Mesodermal cell (in vitro differentiated cells): ENCODE measurements at regions not wholly inside any gene's neighbourhood (a gene's known extent, or its start where the extent isn't known, plus 50 kb on each side); places are given as distances from the start of the nearest gene placed in this dataset.
A peak's percentile ranks its signal among the peaks of the same experiment; 100 is the strongest.

Source experiments
- H3K27ac ChIP-seq: 2 replicates; pipeline ENCODE4 v1.7.0; 2013; ENCODE audit warnings: mild to moderate bottlenecking, low read depth, low read length, moderate library complexity; ENCODE audit not compliant: severe bottlenecking
- H3K36me3 ChIP-seq: 2 replicates; pipeline ENCODE4 v1.7.1; 2013; ENCODE audit warnings: mild to moderate bottlenecking, low read length, moderate library complexity; ENCODE audit not compliant: control insufficient read depth, insufficient read depth
- H3K4me1 ChIP-seq: one replicate; pipeline ENCODE4 v1.7.1; 2013; ENCODE audit warnings: mild to moderate bottlenecking, low read length; ENCODE audit not compliant: insufficient read depth, control insufficient read depth, poor library complexity, severe bottlenecking
- H3K4me3 ChIP-seq: 2 replicates; pipeline ENCODE4 v1.7.0; 2013; ENCODE audit warnings: low read length, control low read depth, mild to moderate bottlenecking; ENCODE audit not compliant: insufficient read depth, poor library complexity, severe bottlenecking; ENCODE audit errors: extremely low read depth
- H3K9me3 ChIP-seq: 2 replicates; pipeline ENCODE4 v1.7.1; 2013; ENCODE audit warnings: mild to moderate bottlenecking, low read length, moderate library complexity; ENCODE audit not compliant: control insufficient read depth
- WGBS, 2 experiments: methylation state at CpG; one replicate each; pipeline ENCODE4 v1.1.5; 2013; ENCODE audit warnings: missing lambda C conversion rate in 2 of 2; ENCODE audit not compliant: insufficient coverage in 2 of 2; 5-methylcytosine and 5-hydroxymethylcytosine counted together

- no peak overlapping the region for H3K27ac ChIP-seq
- no peaks in the 10 kb centered on the region for H3K36me3 ChIP-seq
- H3K9me3 ChIP-seq: no peaks in the 10 kb centered on the region
- WGBS, 2 experiments: 67 to 69% methylated on average over 4 of the region's 4 CpGs
- no peak overlapping the region for H3K4me3 ChIP-seq
- no peaks in the 10 kb centered on the region for H3K4me1 ChIP-seq
Observed at GRCh38 chr13:50195045-50195444, 179.8 kb downstream of the KCNRG start.

- WGBS, 2 experiments: 83 to 94% methylated on average over 2 of the region's 3 CpGs
Observed at GRCh38 chr13:50196118-50196517, 180.9 kb downstream of the KCNRG start.

GRCh38 chr13:50197705-50198104 lies 182.5 kb downstream of the KCNRG start:
- 89 to 100% methylated on average over 2 of the region's 2 CpGs for WGBS, 2 experiments
- Histone ChIP-seq H3K27ac (no peak overlapping the region), H3K9me3 (no peaks in the 10 kb centered on the region)

More at GRCh38 chr13:50196118-50196517, 180.9 kb downstream of the KCNRG start:
- Histone ChIP-seq H3K4me1 (no peaks in the 10 kb centered on the region), H3K36me3 (no peaks in the 10 kb centered on the region), H3K4me3 (no peak overlapping the region), H3K27ac (no peak overlapping the region), H3K9me3 (no peaks in the 10 kb centered on the region)

GRCh38 chr13:50198508-50198907 lies 183.3 kb downstream of the KCNRG start:
- no peaks in the 10 kb centered on the region for H3K4me1 ChIP-seq
- WGBS, 2 experiments: 90 to 100% methylated on average over 1 to 2 of the region's 2 CpGs
- no peaks in the 10 kb centered on the region for H3K36me3 ChIP-seq
- H3K27ac ChIP-seq: no peak overlapping the region
- H3K4me3 ChIP-seq: no peak overlapping the region
- no peaks in the 10 kb centered on the region for H3K9me3 ChIP-seq

More at GRCh38 chr13:50197705-50198104, 182.5 kb downstream of the KCNRG start:
- Histone ChIP-seq H3K4me1 (no peaks in the 10 kb centered on the region), H3K4me3 (no peak overlapping the region), H3K36me3 (no peaks in the 10 kb centered on the region)

GRCh38 chr13:50200569-50200968 lies 185.3 kb downstream of the KCNRG start:
- Histone ChIP-seq H3K27ac (no peak overlapping the region), H3K36me3 (no peaks in the 10 kb centered on the region), H3K4me1 (no peaks in the 10 kb centered on the region), H3K4me3 (no peak overlapping the region), H3K9me3 (no peaks in the 10 kb centered on the region)
- 100% methylated on average over 1 to 2 of the region's 3 CpGs for WGBS, 2 experiments

- H3K36me3 ChIP-seq: no peaks in the 10 kb centered on the region
- 82 to 97% methylated on average over 2 to 3 of the region's 3 CpGs for WGBS, 2 experiments
- no peak overlapping the region for H3K4me3 ChIP-seq
- H3K27ac ChIP-seq: no peak overlapping the region
- no peaks in the 10 kb centered on the region for H3K9me3 ChIP-seq
- H3K4me1 ChIP-seq: no peaks in the 10 kb centered on the region
Observed at GRCh38 chr13:50200988-50201387, 185.7 kb downstream of the KCNRG start.

- Histone ChIP-seq H3K36me3 (no peaks in the 10 kb centered on the region), H3K4me1 (no peaks in the 10 kb centered on the region), H3K9me3 (no peaks in the 10 kb centered on the region), H3K4me3 (no peak overlapping the region), H3K27ac (no peak overlapping the region)
- WGBS, 2 experiments: 88 to 90% methylated on average over 2 to 4 of the region's 4 CpGs
Observed at GRCh38 chr13:50202485-50202884, 187.2 kb downstream of the KCNRG start.

- no CpG with 5 or more reads among the region's 1 CpG for WGBS, 2 experiments
- Histone ChIP-seq H3K4me3 (no peak overlapping the region), H3K4me1 (peaks cover 2% of the 10 kb centered on the region), H3K27ac (no peak overlapping the region), H3K36me3 (no peaks in the 10 kb centered on the region), H3K9me3 (no peaks in the 10 kb centered on the region)
Observed at GRCh38 chr13:50203256-50203941, 188.2 kb downstream of the KCNRG start.

- Histone ChIP-seq H3K36me3 (no peaks in the 10 kb centered on the region), H3K27ac (no peak overlapping the region), H3K9me3 (no peaks in the 10 kb centered on the region), H3K4me1 (peaks cover 13% of the 10 kb centered on the region), H3K4me3 (no peak overlapping the region)
- 100% methylated on average over 2 of the region's 2 CpGs; no CpG with 5 or more reads in 1 of the 2 experiments for WGBS, 2 experiments
Observed at GRCh38 chr13:50205581-50205980, 190.3 kb downstream of the KCNRG start.

GRCh38 chr13:50208826-50209335 lies 193.6 kb downstream of the KCNRG start:
- peak overlapping the region; percentile 2 for H3K4me3 ChIP-seq
- H3K9me3 ChIP-seq: peaks cover 8% of the 10 kb centered on the region
- H3K4me1 ChIP-seq: peaks cover 13% of the 10 kb centered on the region
- WGBS, 2 experiments: 24 to 50% methylated on average over 3 to 6 of the region's 9 CpGs
- peak overlapping the region; percentile 86 for H3K27ac ChIP-seq
- no peaks in the 10 kb centered on the region for H3K36me3 ChIP-seq

- peaks cover 13% of the 10 kb centered on the region for H3K4me1 ChIP-seq
- peaks cover 8% of the 10 kb centered on the region for H3K9me3 ChIP-seq
- WGBS, 2 experiments: 100% methylated on average over 1 of the region's 1 CpG; no CpG with 5 or more reads in 1 of the 2 experiments
- peak overlapping the region; percentile 86 for H3K27ac ChIP-seq
- H3K4me3 ChIP-seq: no peak overlapping the region
- H3K36me3 ChIP-seq: no peaks in the 10 kb centered on the region
Observed at GRCh38 chr13:50209631-50210030, 194.4 kb downstream of the KCNRG start.
